ENCODE measurements at regions not wholly inside any gene's neighbourhood (a gene's known extent, or its start where the extent isn't known, plus 50 kb on each side); places are given as distances from the start of the nearest gene placed in this dataset.
"Not testable (repeated sequence)": the region's sequence is repeated elsewhere in the genome, so short reads cannot be mapped to it uniquely, and the experiment has no call there.

DNA sequence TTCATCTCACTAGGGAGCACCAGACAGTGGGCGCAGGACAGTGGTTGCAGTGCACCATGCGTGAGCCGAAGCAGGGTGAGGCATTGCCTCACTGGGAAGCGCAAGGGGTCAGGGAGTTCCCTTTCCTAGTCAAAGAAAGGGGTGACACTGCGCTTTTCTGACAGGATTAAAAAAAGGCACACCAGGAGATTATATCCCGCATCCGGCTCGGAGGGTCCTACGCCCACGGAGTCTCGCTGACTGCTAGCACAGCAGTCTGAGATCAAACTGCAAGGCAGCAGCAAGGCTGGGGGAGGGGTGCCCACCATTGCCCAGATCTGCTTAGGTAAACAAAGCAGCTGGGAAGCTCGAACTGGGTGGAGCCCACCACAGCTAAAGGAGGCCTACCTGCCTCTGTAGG is 1416.7 kb upstream of the C9orf72 start:
- DNase-seq (ENCODE audit: low spot score), result not testable (repeated sequence)

DNA sequence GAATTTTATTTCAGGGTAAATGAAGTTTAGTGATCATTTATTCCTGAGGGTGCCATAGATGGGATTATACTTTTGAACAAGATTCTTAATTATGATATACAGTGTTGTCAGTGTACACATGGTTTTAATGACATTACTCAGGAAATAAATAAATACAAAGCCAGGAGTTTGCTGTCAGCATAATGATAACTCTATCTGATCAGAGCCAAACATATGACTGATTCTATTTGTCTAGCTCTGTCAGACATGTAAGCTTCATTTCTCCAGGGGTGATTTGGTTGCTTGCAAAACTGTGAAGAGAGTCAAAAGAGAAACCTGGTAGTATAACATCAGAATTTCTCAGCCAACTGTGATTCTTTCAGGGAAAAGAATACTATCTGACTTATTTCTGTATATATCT is 1425.8 kb upstream of the C9orf72 start:
- DNase-seq (ENCODE audit: low spot score), result no peak

DNA sequence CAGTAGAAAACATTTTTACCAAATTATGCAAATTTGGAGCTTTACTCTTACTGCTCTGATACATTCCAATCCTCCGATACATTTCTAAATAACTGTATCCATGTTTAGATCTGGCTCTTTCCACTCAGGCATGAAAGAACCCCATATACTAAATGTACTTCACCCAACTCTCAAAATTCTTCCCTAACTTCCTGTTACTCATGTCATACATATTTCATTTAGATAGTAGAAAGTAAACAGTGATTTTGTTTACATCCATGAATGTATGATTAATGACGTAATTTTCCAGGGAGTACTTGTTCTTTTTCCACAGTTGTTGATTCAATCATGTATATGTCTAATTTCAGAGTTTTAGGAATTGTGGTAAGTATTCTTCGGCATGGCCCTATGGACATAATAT is 1426.5 kb upstream of the C9orf72 start:
- no peak for DNase-seq (ENCODE audit: low spot score)

DNA sequence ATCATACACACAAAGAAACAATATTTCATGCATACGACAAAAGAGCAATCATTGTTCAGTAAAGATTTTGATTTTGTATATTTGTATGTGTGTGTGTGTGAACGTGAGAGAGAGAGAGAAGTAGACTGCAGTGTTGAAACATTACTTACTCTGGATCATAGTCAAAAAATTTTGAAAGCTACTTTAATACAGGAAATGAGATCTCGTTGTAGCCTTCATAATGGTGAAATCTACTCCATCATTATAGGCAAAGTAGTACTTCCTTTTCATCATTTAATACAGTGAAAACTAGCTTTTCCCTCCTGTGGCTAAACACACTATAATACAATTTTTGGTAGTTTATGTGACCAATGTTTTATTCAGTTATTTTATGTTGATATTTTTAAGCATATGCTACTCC is 1427.7 kb upstream of the C9orf72 start:
- DNase-seq (ENCODE audit: low spot score), result no peak

DNA sequence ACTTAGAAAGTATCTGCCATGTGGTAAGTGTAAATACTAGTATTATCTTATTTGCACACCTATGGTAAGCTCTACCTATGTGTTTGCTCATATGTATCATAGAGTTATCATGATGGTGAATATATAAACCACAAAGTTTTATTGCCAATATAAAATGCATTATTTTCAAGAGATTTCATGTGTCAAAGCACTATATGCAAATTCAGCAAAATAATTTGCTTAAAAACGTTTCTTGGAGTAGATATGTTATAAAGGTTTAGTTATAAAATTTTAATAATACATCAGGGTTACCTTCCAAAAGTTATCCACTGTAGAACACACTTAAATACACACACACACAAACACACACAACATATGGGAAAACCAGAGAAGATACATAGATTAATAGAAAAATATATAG is 1431.7 kb upstream of the C9orf72 start:
- DNase-seq (ENCODE audit: low spot score), result no peak

DNA sequence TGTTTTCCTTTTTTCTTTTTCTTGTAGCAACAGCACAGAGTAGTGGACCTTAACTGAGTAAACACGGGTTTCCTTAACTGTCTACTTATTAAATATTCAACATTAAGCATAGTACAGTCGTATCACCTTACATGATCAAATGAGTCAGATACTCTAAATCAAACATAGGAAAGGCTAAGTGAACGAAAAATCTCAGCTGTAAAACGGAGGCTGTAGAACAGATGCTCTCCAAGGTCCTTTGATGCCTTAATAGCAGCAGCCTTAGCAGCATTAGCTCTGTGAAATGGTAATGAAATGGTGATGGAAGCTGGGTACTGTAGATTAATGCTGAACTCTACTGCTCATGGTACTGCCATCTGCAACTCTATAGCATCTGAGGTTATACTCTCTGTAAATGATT is 1433.3 kb upstream of the C9orf72 start:
- DNase-seq (ENCODE audit: low spot score), result no peak

DNA sequence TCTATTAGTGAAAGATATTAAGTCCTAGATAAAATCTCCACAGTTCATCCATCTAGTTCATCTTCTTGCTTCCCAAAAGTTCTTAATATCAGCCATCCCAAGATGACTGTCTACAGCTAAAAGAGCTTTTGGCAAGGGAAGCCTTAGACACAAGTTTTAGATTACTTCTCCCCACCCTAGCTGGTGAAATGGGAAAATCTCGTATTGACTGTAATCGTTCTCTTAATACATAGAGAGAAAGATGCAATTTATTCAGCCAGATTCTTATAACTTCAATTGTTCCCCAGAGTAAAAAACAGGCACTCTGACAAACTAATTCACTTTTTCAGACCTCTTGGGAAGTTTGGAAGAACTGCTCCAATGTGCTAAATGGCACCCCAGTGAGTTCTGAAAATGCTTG is 1439.6 kb upstream of the C9orf72 start:
- no peak for DNase-seq (ENCODE audit: low spot score)

DNA sequence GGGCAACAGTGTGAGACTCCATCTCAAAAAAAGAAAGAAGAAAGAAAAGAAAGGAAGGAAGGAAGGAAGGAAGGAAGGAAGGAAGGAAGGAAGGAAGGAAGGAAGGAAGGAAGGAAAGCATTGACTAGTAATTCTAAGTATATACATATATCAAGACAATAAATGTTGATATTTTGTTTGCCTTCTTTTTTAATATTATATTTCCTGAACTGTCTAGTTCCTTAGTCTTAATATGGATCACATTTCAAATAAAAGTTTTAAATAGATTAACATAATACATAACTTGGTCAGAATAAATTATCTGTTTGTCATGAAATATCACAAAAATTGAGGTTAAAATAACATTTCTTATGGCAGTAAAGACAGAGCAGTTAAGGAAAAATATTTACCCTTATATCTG is 1448.4 kb upstream of the C9orf72 start:
- no peak for DNase-seq (ENCODE audit: low spot score)

DNA sequence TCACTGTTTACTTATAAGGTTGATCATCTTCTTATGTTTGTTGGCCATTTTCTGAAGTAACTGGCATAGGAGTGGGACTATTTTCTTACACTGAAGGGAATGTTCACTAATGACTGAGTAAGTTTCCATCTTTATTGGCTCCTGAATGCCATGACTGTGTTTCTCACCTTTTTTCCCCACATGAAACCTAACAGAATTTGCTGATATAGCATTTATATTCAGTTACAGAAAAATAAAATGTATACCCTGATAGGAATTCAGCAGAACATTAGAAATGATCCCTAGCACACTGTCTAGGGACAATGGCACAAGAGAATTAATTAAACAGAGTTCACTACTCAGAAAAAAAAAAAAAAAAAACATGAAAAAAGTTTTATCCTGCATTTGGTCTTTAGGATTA is 1465.1 kb upstream of the C9orf72 start:
- DNase-seq (ENCODE audit: low spot score), result no peak

DNA sequence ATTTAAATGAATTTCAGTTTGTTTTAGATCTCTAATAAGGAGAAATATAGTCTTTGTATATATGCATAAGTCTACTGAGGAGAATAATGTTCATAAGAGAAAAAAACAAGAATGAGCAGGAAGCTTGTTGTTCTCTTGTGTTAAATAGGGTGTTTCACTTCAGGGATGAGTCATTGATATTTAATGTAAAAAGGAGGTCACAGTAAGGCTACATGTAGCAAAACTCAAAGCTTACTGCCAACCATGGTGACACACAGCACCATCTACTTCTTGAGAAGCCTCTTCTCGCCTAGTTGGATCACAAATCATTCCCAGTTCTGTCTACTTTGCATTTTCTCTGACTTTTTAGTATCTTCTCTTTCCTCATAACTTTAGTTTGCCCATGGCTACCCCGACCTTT is 1466.0 kb upstream of the C9orf72 start:
- DNase-seq (ENCODE audit: low spot score), result no peak

DNA sequence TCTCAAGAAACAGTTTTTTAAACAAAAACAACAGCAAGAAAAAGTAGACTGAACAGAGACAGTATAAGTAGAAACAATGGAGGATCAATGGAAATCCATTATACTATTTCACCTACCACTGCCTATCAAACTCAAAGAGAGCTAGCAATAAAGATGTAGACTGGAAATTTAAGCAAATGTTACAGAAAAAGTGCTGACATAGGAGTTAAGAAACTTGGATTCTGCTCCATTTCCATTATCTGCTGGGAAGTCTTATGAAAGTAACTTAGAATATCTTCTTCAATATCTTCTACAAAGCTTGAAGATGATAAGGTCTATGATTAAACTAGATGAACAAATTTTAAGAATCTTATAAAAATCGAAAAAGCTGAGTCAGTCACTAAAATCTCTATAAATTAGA is 1469.8 kb upstream of the C9orf72 start:
- DNase-seq (ENCODE audit: low spot score), result no peak

DNA sequence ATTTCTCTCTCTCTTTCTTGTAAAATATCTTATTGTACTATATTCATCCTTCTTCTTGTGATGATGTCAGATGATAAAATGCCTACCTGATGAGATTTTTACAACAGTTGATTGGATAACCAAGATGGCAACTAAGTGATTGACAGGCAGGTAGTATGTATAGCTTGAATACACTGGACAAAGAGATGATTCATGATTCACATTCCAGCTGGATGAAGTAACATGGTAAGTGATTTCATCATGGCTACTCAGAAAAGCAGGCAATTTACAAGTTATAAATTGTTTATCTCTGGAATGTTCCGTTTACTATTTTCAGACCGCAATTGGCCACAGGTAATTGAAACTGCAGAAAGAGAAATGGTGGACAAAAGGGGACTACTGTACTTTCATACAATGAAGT is 1471.7 kb upstream of the C9orf72 start:
- DNase-seq (ENCODE audit: low spot score), result no peak

DNA sequence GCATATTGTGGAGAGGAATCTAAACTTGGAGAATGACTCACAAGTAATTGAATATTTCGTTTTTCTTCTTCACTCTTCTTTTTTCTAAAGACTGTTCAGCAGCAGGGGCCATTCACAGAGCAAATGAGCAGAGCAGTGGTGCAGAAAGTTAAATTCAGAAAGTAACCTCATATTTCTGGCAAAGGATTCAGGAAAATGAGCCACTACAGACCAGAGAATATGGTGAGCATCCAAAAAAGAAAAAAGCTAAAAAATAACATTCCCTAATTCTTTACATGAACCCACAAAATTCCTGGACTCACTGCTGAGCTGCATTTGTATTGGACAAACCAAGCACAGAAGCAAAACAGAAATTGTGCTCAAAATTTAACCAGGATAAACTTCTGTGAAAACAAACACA is 1486.8 kb upstream of the C9orf72 start:
- DNase-seq (ENCODE audit: low spot score), result no peak

DNA sequence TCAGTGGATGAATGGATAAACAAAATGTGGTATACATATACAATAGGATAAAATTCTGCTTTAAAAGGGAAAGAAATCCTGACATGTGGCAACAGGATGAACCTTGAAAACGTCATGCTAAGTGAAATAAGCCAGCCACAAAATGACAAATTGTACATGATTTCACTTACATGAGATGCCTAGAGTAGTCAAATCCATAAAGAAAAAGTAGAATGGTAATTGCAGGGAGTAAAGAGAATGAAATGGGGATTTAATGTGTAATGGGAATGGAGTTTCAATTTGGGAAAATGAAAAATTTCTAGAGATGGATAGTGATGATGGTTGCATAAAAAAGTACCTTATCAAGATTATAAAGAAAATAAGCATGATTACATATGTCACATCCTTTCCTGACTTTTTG is 1489.2 kb upstream of the C9orf72 start:
- DNase-seq (ENCODE audit: low spot score), result no peak

DNA sequence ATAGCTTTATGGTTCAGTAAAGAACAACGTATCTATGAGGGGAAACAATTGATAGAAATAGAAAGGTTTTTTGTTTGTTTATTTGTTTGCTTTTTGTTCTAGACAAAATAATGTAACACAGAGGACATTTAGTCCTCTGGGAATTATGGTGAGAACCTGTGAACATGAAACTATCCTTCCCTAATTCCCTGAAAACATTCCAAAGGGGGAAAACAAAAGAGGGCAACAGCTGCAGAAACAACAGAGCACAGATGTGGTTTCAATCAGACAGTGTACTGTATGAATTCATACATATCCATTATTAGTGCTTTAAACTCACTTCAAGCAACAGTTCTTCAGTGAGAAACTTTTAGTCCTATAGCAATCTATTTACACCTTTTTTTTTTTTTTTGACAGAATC is 1489.8 kb upstream of the C9orf72 start:
- DNase-seq (ENCODE audit: low spot score), result no peak

DNA sequence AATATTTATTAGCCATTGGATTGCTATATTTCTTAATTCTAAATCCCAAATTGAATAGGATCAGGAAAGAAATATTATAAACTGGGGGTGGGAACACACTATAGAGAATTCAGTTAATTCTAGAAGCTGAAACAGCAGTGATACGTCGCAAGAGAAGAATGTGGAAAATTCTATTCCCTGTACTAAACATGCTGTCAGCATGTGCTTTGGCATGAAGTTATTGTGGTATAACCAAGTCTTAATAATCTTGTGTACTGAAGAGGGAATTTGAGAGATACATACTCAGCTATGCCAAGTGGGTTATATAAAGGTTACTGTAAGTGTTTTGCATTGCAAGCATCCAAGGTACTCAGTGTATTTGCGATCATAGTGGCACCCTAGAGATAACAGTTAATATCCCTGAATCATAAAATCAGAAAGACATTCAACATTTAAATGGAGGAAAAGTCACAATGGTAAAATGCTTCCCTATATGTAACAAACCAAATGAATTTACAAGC is 1492.9 kb upstream of the C9orf72 start:
- no peak for DNase-seq (ENCODE audit: low spot score)

DNA sequence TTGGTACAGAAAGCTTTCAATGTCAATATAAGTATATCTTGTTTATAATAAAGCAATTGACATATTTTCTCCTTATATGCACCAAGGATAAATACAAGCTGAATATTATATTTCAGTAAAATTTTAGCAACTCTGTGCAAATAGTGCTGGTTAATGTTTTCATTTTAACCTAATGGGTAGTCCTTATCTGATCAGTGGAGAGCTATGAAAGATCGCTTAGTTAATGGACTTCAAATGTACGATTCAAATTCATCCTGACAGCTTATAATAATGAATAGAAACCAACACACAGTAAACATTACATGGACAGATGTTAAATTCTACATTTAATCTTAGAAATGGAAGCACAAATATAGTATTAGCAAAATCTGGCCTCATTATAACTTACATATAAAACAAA is 1495.2 kb upstream of the C9orf72 start:
- no peak for DNase-seq (ENCODE audit: low spot score)

DNA sequence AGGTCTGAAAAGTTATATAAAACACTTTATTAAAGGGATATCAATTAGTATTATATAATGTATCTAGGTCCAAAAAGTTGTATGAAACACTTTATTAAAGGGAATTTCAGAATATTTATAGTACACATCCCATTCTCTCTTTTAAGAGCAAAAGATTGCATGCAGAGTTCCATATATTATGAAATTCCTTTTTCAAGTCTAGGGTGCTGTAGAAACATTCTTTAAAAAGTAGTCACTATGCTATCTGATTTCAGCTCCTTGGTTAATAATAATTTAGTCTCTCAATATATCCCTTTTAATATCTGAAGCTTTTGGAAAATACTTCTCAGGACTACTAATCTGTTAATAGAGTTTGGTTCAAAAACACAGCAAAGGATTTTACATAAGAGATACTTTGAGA is 1496.1 kb upstream of the C9orf72 start:
- no peak for DNase-seq (ENCODE audit: low spot score)

DNA sequence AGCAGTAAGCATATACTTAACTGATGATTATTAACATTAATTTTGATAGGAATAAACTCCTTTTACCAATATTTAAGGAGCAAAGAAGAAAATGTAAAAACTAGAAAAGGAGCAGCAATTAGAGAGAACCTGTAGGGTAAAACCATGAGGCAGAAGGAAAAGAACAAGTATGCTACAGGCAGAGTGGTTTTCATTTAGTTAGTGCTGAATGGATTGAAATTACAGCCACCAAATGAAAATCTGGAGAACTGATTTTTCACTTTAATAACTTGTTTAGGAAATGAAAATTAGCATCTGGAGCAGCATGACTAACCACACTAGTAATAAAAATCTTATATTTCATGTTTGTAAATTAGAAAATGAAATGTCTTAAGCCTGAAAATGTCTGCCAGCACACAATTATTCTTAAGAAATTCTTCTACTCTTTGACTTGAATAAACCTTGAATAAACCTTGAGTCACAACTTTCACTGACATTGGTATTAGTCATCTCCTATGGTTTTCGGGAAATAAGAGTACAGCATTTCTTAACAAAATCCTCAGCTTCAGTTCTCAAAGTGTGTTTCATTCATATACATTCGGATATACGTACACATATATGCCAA is 1504.9 kb upstream of the C9orf72 start:
- no peak for DNase-seq (ENCODE audit: low spot score)

DNA sequence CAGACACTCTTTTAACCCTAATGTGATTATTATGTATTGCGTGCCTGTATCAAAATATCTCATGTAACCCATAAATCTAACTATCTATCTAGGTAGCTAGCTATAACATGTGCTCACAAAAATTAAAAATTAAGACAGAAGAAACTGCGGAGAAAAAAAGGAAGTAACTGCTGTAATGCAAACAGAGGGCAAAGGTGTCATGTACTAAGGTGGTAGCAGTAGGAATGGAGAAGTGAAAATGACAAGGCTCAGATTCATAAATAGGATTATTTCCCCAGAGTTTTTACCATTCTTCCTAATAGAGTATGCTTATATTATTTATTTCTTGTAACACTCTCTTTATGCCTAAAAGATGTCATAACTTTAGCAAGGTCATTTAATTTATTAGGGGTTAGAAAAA is 1527.5 kb upstream of the C9orf72 start:
- DNase-seq (ENCODE audit: low spot score), result no peak

DNA sequence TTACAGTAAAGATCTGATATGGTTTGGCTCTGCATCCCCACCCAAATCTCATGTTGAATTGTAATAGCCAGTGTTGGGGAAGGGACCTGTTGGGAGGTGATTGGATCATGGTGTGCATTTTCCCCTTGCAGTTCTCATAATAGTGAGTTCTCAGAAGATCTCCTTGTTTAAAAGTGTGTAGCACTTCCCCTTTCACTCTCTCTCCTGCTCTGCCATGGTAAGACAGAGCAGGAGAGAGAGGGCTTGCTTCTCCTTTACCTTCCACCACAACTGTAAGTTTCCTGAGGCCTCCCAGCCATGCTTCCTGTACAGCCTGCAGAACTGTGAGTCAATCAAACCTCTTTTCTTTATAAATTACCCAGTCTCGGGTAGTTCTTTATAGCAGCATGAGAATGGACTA is 1530.9 kb upstream of the C9orf72 start:
- DNase-seq (ENCODE audit: low spot score), result not testable (repeated sequence)

DNA sequence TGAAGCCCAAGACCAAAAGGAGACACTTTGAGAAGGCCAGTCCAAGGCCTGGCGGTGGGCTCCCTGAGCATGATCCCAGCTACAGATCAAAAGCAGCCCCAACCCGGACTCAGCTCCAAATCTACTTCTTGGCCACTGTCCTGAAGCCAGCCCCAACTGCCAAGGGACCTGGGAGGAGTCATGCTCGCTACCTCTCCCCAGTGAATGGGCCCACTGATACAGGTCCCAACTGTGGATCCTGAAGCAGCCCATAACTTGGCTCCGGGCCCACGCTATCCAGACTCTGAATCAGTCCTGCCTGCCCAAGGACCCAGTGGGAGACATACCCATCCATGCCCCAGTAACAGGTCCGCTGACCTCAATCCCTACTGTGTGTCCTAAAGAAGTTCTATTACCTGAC is 1545.3 kb upstream of the C9orf72 start:
- DNase-seq (ENCODE audit: low spot score), result no peak

DNA sequence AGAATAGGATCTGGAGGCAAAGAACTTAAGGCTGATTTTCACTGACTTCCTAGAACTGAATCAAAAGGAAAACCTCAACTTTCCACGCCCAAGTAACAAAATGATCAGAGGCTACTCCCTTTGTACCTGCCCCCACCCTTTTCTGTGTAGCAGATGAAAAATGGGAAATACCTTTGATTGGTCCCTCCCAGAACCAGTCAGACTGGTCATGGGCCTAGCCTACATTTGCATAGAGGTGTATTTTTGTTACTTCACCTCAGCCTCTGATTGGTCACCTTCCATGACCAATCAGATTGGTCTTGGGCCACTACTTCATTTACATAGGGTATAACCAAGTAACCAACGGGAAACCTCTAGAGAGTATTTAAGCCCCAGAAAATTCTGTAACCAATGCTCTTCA is 1553.5 kb upstream of the C9orf72 start:
- no peak for DNase-seq (ENCODE audit: low spot score)

DNA sequence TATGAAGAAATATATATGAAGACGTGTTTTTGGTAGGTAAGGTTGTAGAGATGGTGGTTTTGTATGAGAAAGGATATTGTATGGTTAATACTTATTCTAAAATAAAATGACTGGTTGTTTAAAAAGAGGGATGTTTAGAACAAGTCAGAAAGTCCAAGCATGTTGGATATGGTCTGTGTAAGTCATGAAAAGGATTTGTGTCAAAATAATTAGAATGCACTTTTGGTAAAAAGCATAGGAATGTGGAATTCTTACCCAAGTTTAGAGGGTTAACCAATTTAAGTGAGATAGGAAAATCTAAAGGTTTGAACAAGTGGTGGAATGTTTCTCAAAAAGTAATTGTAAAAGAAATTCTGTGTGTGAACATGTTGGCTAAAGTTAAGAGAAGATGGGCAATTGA is 1556.5 kb upstream of the C9orf72 start:
- DNase-seq (ENCODE audit: low spot score), result no peak

DNA sequence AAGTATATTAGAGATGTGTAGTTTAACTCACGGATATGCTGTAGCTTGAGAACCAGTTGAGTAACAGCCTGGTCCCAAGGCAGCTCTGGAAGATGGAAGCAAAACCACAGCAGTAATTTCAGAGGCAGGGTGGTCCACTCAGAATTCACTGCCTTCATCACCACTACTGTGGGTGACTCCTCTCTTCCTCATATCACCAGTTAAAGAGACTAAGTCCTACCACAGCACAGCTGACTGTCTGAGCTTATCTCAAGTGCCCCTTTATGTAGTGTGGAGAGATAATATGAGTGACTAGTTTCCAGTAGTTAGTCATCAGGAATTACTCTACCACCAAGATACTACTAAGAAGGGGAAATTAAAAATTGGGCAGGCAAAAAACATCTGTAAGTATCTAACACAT is 1571.2 kb upstream of the C9orf72 start:
- DNase-seq (ENCODE audit: low spot score), result no peak

All from left forelimb (tissue), 1 donor.